ENCODE measurements at regions not wholly inside any gene's neighbourhood (a gene's known extent, or its start where the extent isn't known, plus 50 kb on each side); places are given as distances from the start of the nearest gene placed in this dataset.

- no peak for TF ChIP-seq CTCF (IDR thresholded peaks at IDR 0.05; ENCODE audit: insufficient read depth, low read depth, low read length, missing control alignments)
- no peak overlapping the region for H3K4me3 ChIP-seq (ENCODE audit: low read depth, low read length)
- DNase-seq (ENCODE audit: low read depth): no peak
These were observed 241.3 kb downstream of the EMX2 start for GRCh38 chr10:117783698-117784395.

- DNase-seq (ENCODE audit: low read depth): no peak
- no peak overlapping the region for H3K4me3 ChIP-seq (ENCODE audit: low read depth, low read length)
- no peak for TF ChIP-seq CTCF (IDR thresholded peaks at IDR 0.05; ENCODE audit: insufficient read depth, low read depth, low read length, missing control alignments)
These were observed 242.2 kb downstream of the EMX2 start for GRCh38 chr10:117784776-117785175.

GRCh38 chr10:117788911-117789310, 246.4 kb downstream of the EMX2 start:
- no peak for DNase-seq (ENCODE audit: low read depth)
- H3K4me3 ChIP-seq (ENCODE audit: low read depth, low read length): no peak overlapping the region
- TF ChIP-seq CTCF (IDR thresholded peaks at IDR 0.05; ENCODE audit: insufficient read depth, low read depth, low read length, missing control alignments): no peak

GRCh38 chr10:117790179-117790578, 247.6 kb downstream of the EMX2 start:
- H3K4me3 ChIP-seq (ENCODE audit: low read depth, low read length): no peak overlapping the region
- TF ChIP-seq CTCF (IDR thresholded peaks at IDR 0.05; ENCODE audit: insufficient read depth, low read depth, low read length, missing control alignments): no peak
- DNase-seq (ENCODE audit: low read depth): no peak

GRCh38 chr10:117790621-117791020, 248.1 kb downstream of the EMX2 start:
- H3K4me3 ChIP-seq (ENCODE audit: low read depth, low read length): no peak overlapping the region
- TF ChIP-seq CTCF (IDR thresholded peaks at IDR 0.05; ENCODE audit: insufficient read depth, low read depth, low read length, missing control alignments): no peak
- no peak for DNase-seq (ENCODE audit: low read depth)

GRCh38 chr10:117792214-117792613, 249.7 kb downstream of the EMX2 start:
- no peak for DNase-seq (ENCODE audit: low read depth)
- no peak for TF ChIP-seq CTCF (IDR thresholded peaks at IDR 0.05; ENCODE audit: insufficient read depth, low read depth, low read length, missing control alignments)

GRCh38 chr10:117796130-117796745, 250.5 kb downstream of the RAB11FIP2 start:
- no peak for DNase-seq (ENCODE audit: low read depth)
- TF ChIP-seq CTCF (IDR thresholded peaks at IDR 0.05; ENCODE audit: insufficient read depth, low read depth, low read length, missing control alignments): no peak
- H3K4me3 ChIP-seq (ENCODE audit: low read depth, low read length): no peak overlapping the region

More at GRCh38 chr10:117792214-117792613, 249.7 kb downstream of the EMX2 start:
- no peak overlapping the region for H3K4me3 ChIP-seq (ENCODE audit: low read depth, low read length)

Measured in GM12865 (cell line).